SK-N-SH (cell line): ENCODE measurements at regions not wholly inside any gene's neighbourhood (a gene's known extent, or its start where the extent isn't known, plus 50 kb on each side); places are given as distances from the start of the nearest gene placed in this dataset.

Source experiments
- CTCF ChIA-PET: fragments of 300-600, 350-600 bp; formaldehyde crosslinking; extraction: SDS; loops from one replicate; lab custom pipeline; 2021; lab: Yijun Ruan, JAX
- POLR2A ChIA-PET: fragments of 350-600 bp; sonication (Branson Sonifier 250); formaldehyde crosslinking; extraction: SDS; loops from one replicate; lab custom pipeline; 2020; ENCODE audit warnings: antibody characterized with exemption, inconsistent platforms; lab: Yijun Ruan, JAX
- DNase-seq: peaks from one replicate; pipeline ENCODE4 v3.0.0; 2012
- H2AFZ ChIP-seq: fragments of 200-600 bp; sonication (generic); 2 replicates; pipeline ENCODE4 v1.8.1; 2016; ENCODE audit warnings: antibody characterized with exemption, mild to moderate bottlenecking, low read depth
- H3F3A ChIP-seq: fragments of 200-600 bp; sonication (generic); replicated peaks from 2 replicates; pipeline ENCODE3; 2016; ENCODE audit warnings: antibody characterized with exemption, mild to moderate bottlenecking; ENCODE audit not compliant: insufficient read depth
- H3K27ac ChIP-seq, 2 experiments: fragments of 200-500 bp in 1 of 2; fragments of 200-600 bp in 1 of 2; sonication (Bioruptor generic) in 1 of 2; sonication (generic), shearing (Covaris generic) in 1 of 2; 2 replicates each; pipeline versions ENCODE4 v1.5.1 to v1.6.1; 2014 to 2016; ENCODE audit warnings: low read depth in 2 of 2, inconsistent platforms in 1 of 2, low read length in 1 of 2, mild to moderate bottlenecking in 1 of 2, mixed read lengths in 1 of 2
- H3K27me3 ChIP-seq: fragments of 200-600 bp; sonication (generic), shearing (Covaris generic); 2 replicates; pipeline ENCODE4 v1.6.1; 2016; ENCODE audit warnings: mixed run types; ENCODE audit not compliant: insufficient read depth
- H3K36me3 ChIP-seq, 2 experiments: fragments of 200-500 bp in 1 of 2; fragments of 200-600 bp in 1 of 2; sonication (Bioruptor generic) in 1 of 2; sonication (generic) in 1 of 2; replicated peaks in 1 of 2; 2 replicates each; pipeline versions ENCODE3 to v1.5.1; 2014 to 2016; ENCODE audit warnings: low read length in 1 of 2, mild to moderate bottlenecking in 1 of 2; ENCODE audit not compliant: insufficient read depth in 2 of 2, control insufficient read depth in 1 of 2
- H3K4me1 ChIP-seq, 2 experiments: fragments of 200-500 bp in 1 of 2; fragments of 200-600 bp in 1 of 2; sonication (Bioruptor generic) in 1 of 2; sonication (generic), shearing (Covaris generic) in 1 of 2; 2 replicates each; pipeline versions ENCODE4 v1.5.1 to v1.6.1; 2014 to 2016; ENCODE audit warnings: low read depth in 1 of 2, low read length in 1 of 2, mixed run types in 1 of 2; ENCODE audit not compliant: insufficient read depth in 2 of 2, control insufficient read depth in 1 of 2
- H3K4me2 ChIP-seq: fragments of 200-600 bp; sonication (generic), shearing (Covaris generic); 2 replicates; pipeline ENCODE4 v1.6.1; 2017; ENCODE audit warnings: mixed run types
- H3K4me3 ChIP-seq, 2 experiments: fragments of 200-500 bp in 1 of 2; fragments of 200-600 bp in 1 of 2; sonication (Bioruptor generic) in 1 of 2; sonication (generic), shearing (Covaris generic) in 1 of 2; 2 replicates each; pipeline versions ENCODE4 v1.5.1 to v1.8.1; 2014 to 2016; ENCODE audit warnings: low read depth in 2 of 2, inconsistent platforms in 1 of 2, low read length in 1 of 2, mild to moderate bottlenecking in 1 of 2, mixed read lengths in 1 of 2, moderate library complexity in 1 of 2
- H3K79me2 ChIP-seq: fragments of 200-600 bp; sonication (generic); 2 replicates; pipeline ENCODE4 v1.8.1; 2017; ENCODE audit warnings: mild to moderate bottlenecking; ENCODE audit not compliant: insufficient read depth
- H3K9ac ChIP-seq: fragments of 200-600 bp; sonication (generic); 2 replicates; pipeline ENCODE4 v1.6.1; 2017; ENCODE audit warnings: mixed run types
- H3K9me2 ChIP-seq: fragments of 200-600 bp; sonication (generic); 2 replicates; pipeline ENCODE4 v1.6.1; 2017; ENCODE audit warnings: mixed run types
- H3K9me3 ChIP-seq: fragments of 200-600 bp; sonication (generic); 2 replicates; pipeline ENCODE4 v1.6.1; 2017; ENCODE audit warnings: mixed run types, mild to moderate bottlenecking, moderate library complexity
- H4K20me1 ChIP-seq: fragments of 200-600 bp; sonication (generic); 2 replicates; pipeline ENCODE4 v1.6.1; 2017; ENCODE audit warnings: mild to moderate bottlenecking, mixed run types; ENCODE audit not compliant: insufficient read depth
- EP300 ChIP-seq, 2 experiments: IDR thresholded peaks; 2 replicates each; pipeline versions ENCODE4 v1.4.0 to v1.6.1; 2012; ENCODE audit warnings: borderline replicate concordance in 1 of 2, low read depth in 1 of 2, low read length in 1 of 2
- EZH2phosphoT487 ChIP-seq: fragments of 200-600 bp; sonication (generic); IDR thresholded peaks from 2 replicates; pipeline ENCODE4 v1.6.1; 2017; ENCODE audit warnings: low read depth, mixed run types, mild to moderate bottlenecking, antibody characterized with exemption, moderate library complexity, borderline replicate concordance
- FOXM1 ChIP-seq: IDR thresholded peaks from 2 replicates; pipeline ENCODE4 v1.4.0; 2012; ENCODE audit warnings: low read depth, mild to moderate bottlenecking
- GABPA ChIP-seq: IDR thresholded peaks from 2 replicates; pipeline ENCODE4 v1.4.0; 2012; ENCODE audit warnings: low read depth, mild to moderate bottlenecking
- IRF3 ChIP-seq: fragments of 150-350 bp; IDR thresholded peaks from 2 replicates; pipeline ENCODE4 v1.6.1; 2016; ENCODE audit warnings: mild to moderate bottlenecking, low read depth, low read length
- JUND ChIP-seq: IDR thresholded peaks from 2 replicates; pipeline ENCODE4 v1.4.0; 2012
- MAX ChIP-seq: IDR thresholded peaks from 2 replicates; pipeline ENCODE4 v1.4.0; 2012; ENCODE audit warnings: low read depth
- MXI1 ChIP-seq: IDR thresholded peaks from 2 replicates; pipeline ENCODE4 v1.6.1; 2012; ENCODE audit warnings: mild to moderate bottlenecking, low read depth, low read length, improper control_type of control experiment
- NFIC ChIP-seq: IDR thresholded peaks from 2 replicates; pipeline ENCODE4 v1.4.0; 2012; ENCODE audit warnings: borderline replicate concordance
- NRF1 ChIP-seq: IDR thresholded peaks from 2 replicates; pipeline ENCODE4 v1.6.1; 2012; ENCODE audit warnings: low read depth, mild to moderate bottlenecking, low read length
- PBX3 ChIP-seq: IDR thresholded peaks from 2 replicates; pipeline ENCODE4; 2012
- RCOR1 ChIP-seq: fragments of 150-350 bp; IDR thresholded peaks from 2 replicates; pipeline ENCODE4 v1.6.1; 2017; ENCODE audit warnings: antibody characterized with exemption, low read length
- REST ChIP-seq: IDR thresholded peaks from 2 replicates; pipeline ENCODE4 v1.6.1; 2012; ENCODE audit warnings: mild to moderate bottlenecking, low read depth, low read length, moderate library complexity
- RXRA ChIP-seq: IDR thresholded peaks from 2 replicates; pipeline ENCODE4 v1.4.0; 2012; ENCODE audit warnings: low read depth, mild to moderate bottlenecking, borderline replicate concordance
- SMC3 ChIP-seq: IDR thresholded peaks from 2 replicates; pipeline ENCODE4 v1.6.1; 2012; ENCODE audit warnings: low read depth, low read length, improper control_type of control experiment
- TEAD4 ChIP-seq: IDR thresholded peaks from 2 replicates; pipeline ENCODE4 v1.4.0; 2012; ENCODE audit warnings: mild to moderate bottlenecking, borderline replicate concordance; ENCODE audit not compliant: insufficient read depth
- YY1 ChIP-seq: IDR thresholded peaks from 2 replicates; pipeline ENCODE4 v1.4.0; 2012; ENCODE audit warnings: low read depth, mild to moderate bottlenecking
- WGBS: methylation state at CpG from one replicate; pipeline ENCODE4 v1.1.6; 2017; ENCODE audit warnings: low lambda C conversion rate; 5-methylcytosine and 5-hydroxymethylcytosine counted together

GRCh38 chr13:40161351-40161810, 505.1 kb downstream of the FOXO1 start:
- H3K9me2 ChIP-seq = no peaks in the 10 kb centered on the region
- no peaks in the 10 kb centered on the region for H3K9me3 ChIP-seq
- ChIA-PET POLR2A (no interaction called here), CTCF (interaction anchor here (0.7 kb wide), 1 partner anchor 16 kb away, joined by 3 read pairs; no protein-coding TSS in a partner anchor)
- 84% methylated on average over 4 of the region's 4 CpGs for WGBS
- H3K9ac ChIP-seq = no peak overlapping the region
- no peak overlapping the region for H3K4me2 ChIP-seq
- no peak for DNase-seq
- TF ChIP-seq IRF3 = no peak
- no peak for TF ChIP-seq REST
- no peak for TF ChIP-seq EZH2phosphoT487
- TF ChIP-seq MXI1 = no peak
- TF ChIP-seq SMC3 = no peak
- no peak for TF ChIP-seq GABPA
- no peak for TF ChIP-seq FOXM1
- TF ChIP-seq PBX3 = no peak
- no peak for TF ChIP-seq NRF1
- no peak for TF ChIP-seq JUND
- TF ChIP-seq YY1 = no peak
- TF ChIP-seq MAX = no peak
- TF ChIP-seq RXRA = no peak
- TF ChIP-seq EP300 (IDR thresholded peaks at IDR 0.05; ENCODE audit: borderline replicate concordance in 1 of 2, low read depth in 1 of 2, low read length in 1 of 2) = no peak
- no peak for TF ChIP-seq NFIC
- no peak for TF ChIP-seq RCOR1
- TF ChIP-seq TEAD4 = no peak
- no peak overlapping the region for H3K27ac ChIP-seq
- H3K79me2 ChIP-seq = no peaks in the 10 kb centered on the region
- no peaks in the 10 kb centered on the region for H4K20me1 ChIP-seq
- H3F3A ChIP-seq = no peaks in the 10 kb centered on the region
- no peaks in the 10 kb centered on the region for H3K36me3 ChIP-seq
- no peak overlapping the region for H3K4me3 ChIP-seq
- no peaks in the 10 kb centered on the region for H3K27me3 ChIP-seq
- no peak overlapping the region for H2AFZ ChIP-seq
- peaks cover 0 to 5% of the 10 kb centered on the region in 2 experiments; a peak in 2 of 4 replicates for H3K4me1 ChIP-seq
